Hepatocyte (in vitro differentiated cells): ENCODE measurements at regions not wholly inside any gene's neighbourhood (a gene's known extent, or its start where the extent isn't known, plus 50 kb on each side); places are given as distances from the start of the nearest gene placed in this dataset.
"Not testable (repeated sequence)": the region's sequence is repeated elsewhere in the genome, so short reads cannot be mapped to it uniquely, and the experiment has no call there.

Experiments used
- DNase-seq: peaks from one replicate; pipeline ENCODE4 v3.0.0-alpha.2; 2016; ENCODE audit warnings: low spot score
- H2AFZ ChIP-seq: fragments of 200-600 bp; sonication (generic); 2 replicates; pipeline ENCODE4 v1.6.0; 2016; ENCODE audit warnings: antibody characterized with exemption, mild to moderate bottlenecking
- H3K27ac ChIP-seq: fragments of 200-600 bp; sonication (generic); 2 replicates; pipeline ENCODE4 v1.5.1; 2016; ENCODE audit warnings: mild to moderate bottlenecking
- H3K27me3 ChIP-seq: fragments of 200-600 bp; sonication (generic); 2 replicates; pipeline ENCODE4 v1.6.1; 2016
- H3K36me3 ChIP-seq: fragments of 200-600 bp; sonication (generic); replicated peaks from 2 replicates; pipeline ENCODE4 v1.5.1; 2016; ENCODE audit warnings: low read depth; ENCODE audit not compliant: insufficient read depth
- H3K4me1 ChIP-seq: fragments of 200-600 bp; sonication (generic); 2 replicates; pipeline ENCODE4 v1.5.1; 2016; ENCODE audit warnings: mild to moderate bottlenecking, moderate library complexity; ENCODE audit not compliant: insufficient read depth
- H3K4me2 ChIP-seq: fragments of 200-600 bp; sonication (generic); 2 replicates; pipeline ENCODE4 v1.6.0; 2016
- H3K4me3 ChIP-seq: fragments of 200-600 bp; sonication (generic); 2 replicates; pipeline ENCODE4 v1.5.1; 2016; ENCODE audit warnings: mild to moderate bottlenecking
- H3K79me2 ChIP-seq: fragments of 200-600 bp; sonication (generic); 2 replicates; pipeline ENCODE4 v1.6.0; 2017; ENCODE audit warnings: mild to moderate bottlenecking
- H3K9me2 ChIP-seq: fragments of 200-600 bp; sonication (generic); replicated peaks from 2 replicates; pipeline ENCODE4 v1.6.0; 2017; ENCODE audit warnings: mild to moderate bottlenecking; ENCODE audit not compliant: insufficient read depth
- H3K9me3 ChIP-seq: fragments of 200-600 bp; sonication (generic); 2 replicates; pipeline ENCODE4 v1.5.1; 2016; ENCODE audit warnings: low read depth, mild to moderate bottlenecking
- H4K20me1 ChIP-seq: fragments of 200-600 bp; sonication (generic); 2 replicates; pipeline ENCODE4 v1.6.0; 2016; ENCODE audit warnings: mild to moderate bottlenecking; ENCODE audit not compliant: insufficient read depth, poor library complexity, severe bottlenecking
- EZH2 ChIP-seq: fragments of 200-600 bp; sonication (generic); IDR thresholded peaks from 2 replicates; pipeline ENCODE4 v1.6.1; 2016; ENCODE audit warnings: antibody characterized with exemption, mild to moderate bottlenecking, borderline replicate concordance
- EZH2phosphoT487 ChIP-seq: fragments of 200-600 bp; sonication (generic); IDR thresholded peaks from one replicate; pipeline ENCODE4 v1.6.1; 2018; ENCODE audit warnings: antibody characterized with exemption, mild to moderate bottlenecking, low read depth, moderate library complexity; ENCODE audit not compliant: unreplicated experiment, severe bottlenecking
- WGBS: methylation state at CpG from one replicate; pipeline ENCODE4 v1.1.6; 2016; ENCODE audit warnings: low lambda C conversion rate; ENCODE audit errors: missing lambda C conversion rate; 5-methylcytosine and 5-hydroxymethylcytosine counted together
- TF ChIP-seq, protein P1 (sequence below): fragments of 200-600 bp; sonication (generic); IDR thresholded peaks from 2 replicates; pipeline ENCODE4 v1.5.1; 2016; ENCODE audit warnings: antibody characterized with exemption, mild to moderate bottlenecking; ENCODE audit not compliant: poor library complexity

DNA sequence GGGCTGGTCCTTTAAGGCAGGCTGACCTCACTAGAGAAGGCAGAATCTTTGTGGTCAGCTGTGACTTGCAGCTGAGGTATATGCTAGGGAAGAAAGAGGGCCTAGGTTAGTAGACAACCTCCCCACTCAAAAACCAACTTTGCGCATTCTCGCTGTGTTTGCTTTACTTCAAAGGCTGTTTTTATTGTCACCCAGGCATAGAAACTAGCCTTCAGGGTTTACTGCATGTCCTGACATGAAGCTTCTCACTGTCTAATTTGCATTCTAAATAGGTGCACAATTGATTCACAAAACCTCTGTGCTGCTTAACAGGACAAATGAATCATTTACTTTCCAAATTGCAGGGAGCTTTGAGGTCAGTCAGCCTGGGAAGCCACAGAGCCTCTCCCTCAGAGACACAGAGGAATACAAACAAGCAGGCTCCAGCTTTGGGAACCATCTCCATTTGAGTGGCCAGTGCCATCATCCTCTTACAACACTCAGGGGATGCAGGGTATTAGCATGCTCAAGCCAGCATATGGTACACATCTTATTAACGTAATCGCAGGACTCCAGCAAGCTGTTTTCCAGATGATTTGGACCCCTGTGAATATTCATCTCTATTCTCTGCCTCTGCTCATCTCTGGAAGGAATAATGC is 596.4 kb upstream of the GHITM start:
- Histone ChIP-seq H3K4me2 (peak overlapping the region; percentile 9), H3K9me3 (no peaks in the 10 kb centered on the region), H3K4me3 (no peak overlapping the region), H3K27ac (no peak overlapping the region), H3K36me3 (no peaks in the 10 kb centered on the region), H3K9me2 (no peaks in the 10 kb centered on the region), H3K27me3 (no peaks in the 10 kb centered on the region), H3K4me1 (peaks cover 33% of the 10 kb centered on the region), H4K20me1 (no peaks in the 10 kb centered on the region), H2AFZ (no peak overlapping the region), H3K79me2 (no peaks in the 10 kb centered on the region)
- 55% methylated on average over 4 of the region's 4 CpGs for WGBS
- no peak for TF ChIP-seq EZH2
- TF ChIP-seq EZH2phosphoT487 = no peak
- TF ChIP-seq, protein P1, sequence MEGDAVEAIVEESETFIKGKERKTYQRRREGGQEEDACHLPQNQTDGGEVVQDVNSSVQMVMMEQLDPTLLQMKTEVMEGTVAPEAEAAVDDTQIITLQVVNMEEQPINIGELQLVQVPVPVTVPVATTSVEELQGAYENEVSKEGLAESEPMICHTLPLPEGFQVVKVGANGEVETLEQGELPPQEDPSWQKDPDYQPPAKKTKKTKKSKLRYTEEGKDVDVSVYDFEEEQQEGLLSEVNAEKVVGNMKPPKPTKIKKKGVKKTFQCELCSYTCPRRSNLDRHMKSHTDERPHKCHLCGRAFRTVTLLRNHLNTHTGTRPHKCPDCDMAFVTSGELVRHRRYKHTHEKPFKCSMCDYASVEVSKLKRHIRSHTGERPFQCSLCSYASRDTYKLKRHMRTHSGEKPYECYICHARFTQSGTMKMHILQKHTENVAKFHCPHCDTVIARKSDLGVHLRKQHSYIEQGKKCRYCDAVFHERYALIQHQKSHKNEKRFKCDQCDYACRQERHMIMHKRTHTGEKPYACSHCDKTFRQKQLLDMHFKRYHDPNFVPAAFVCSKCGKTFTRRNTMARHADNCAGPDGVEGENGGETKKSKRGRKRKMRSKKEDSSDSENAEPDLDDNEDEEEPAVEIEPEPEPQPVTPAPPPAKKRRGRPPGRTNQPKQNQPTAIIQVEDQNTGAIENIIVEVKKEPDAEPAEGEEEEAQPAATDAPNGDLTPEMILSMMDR = no peak
- no peak for DNase-seq

DNA sequence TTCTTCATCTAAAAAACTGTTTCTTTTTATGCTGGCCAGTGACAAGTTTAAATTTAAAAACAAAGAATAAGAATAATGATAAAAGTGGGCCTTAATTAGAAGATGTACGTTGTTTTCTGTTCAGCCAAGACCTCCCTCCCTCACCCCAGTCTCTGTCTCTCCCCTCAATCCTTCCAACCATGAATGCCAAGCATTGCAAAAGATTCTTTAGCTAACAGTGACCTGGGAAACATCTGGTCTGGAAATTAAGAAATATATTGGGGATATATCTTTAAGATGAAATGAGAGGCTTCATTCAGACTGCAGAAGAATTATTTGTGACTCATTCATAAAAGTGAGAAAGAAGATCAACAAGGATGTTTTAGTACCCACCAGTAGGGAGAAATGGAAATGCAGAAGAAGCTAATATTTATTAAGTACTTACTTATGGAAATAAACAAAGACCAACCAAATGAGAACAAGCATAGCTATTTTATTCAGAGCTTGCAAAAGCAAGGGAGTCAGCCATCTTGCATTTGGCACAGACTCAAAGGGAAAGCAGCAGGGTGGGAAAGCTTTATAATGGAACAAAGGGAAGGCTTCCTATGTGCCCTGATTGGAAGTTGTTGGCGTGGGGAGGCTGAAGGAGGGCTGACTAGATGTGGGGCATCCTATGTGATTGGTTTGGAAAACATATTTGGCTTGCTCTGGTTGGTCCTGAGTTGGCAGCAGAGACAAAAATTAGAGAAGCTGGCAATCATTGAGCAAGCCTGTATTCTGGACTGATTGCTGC is 595.4 kb upstream of the GHITM start:
- peak overlapping the region; percentile 9 for H3K4me2 ChIP-seq
- H3K36me3 ChIP-seq = no peaks in the 10 kb centered on the region
- H3K9me2 ChIP-seq = no peaks in the 10 kb centered on the region
- no peak for DNase-seq
- TF ChIP-seq, protein P1 = no peak
- no peak for TF ChIP-seq EZH2phosphoT487
- no peak for TF ChIP-seq EZH2
- no peak overlapping the region for H2AFZ ChIP-seq
- no peaks in the 10 kb centered on the region for H3K9me3 ChIP-seq
- 84% methylated on average over 2 of the region's 2 CpGs for whole genome bisulfite sequencing
- no peaks in the 10 kb centered on the region for H3K27me3 ChIP-seq
- H3K4me1 ChIP-seq = peaks cover 33% of the 10 kb centered on the region
- no peaks in the 10 kb centered on the region for H3K79me2 ChIP-seq
- H3K4me3 ChIP-seq = no peak overlapping the region
- no peak overlapping the region for H3K27ac ChIP-seq
- H4K20me1 ChIP-seq = no peaks in the 10 kb centered on the region

DNA sequence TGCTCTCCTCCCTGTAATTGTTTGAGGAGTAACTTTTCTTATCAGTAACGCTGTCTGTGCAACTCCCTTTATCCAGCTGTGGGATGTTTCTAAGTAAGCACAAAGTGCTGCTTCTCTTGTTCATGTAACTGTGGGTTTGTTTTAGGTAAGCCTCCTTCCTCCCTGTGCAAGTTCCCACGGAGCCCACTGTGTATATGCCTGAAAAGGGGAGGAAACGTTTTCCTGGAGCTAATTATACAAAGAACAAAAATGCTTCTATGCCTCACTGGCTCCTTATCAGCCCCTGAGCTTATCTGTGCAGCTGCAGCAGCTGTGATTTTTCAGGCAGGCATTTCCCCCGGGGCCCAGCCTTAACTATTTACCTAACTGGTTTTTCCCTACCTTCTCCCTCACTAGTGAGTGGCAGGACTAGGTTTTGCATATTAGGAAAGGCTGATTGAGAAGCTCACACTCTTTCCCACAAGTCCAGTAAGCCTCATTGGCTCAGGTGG is 593.4 kb upstream of the GHITM start:
- H4K20me1 ChIP-seq = no peaks in the 10 kb centered on the region
- no peaks in the 10 kb centered on the region for H3K9me3 ChIP-seq
- no peaks in the 10 kb centered on the region for H3K27me3 ChIP-seq
- H3K4me2 ChIP-seq = peak overlapping the region; percentile 63
- TF ChIP-seq EZH2phosphoT487 (no peak), EZH2 (no peak)
- TF ChIP-seq, protein P1 = no peak
- H3K36me3 ChIP-seq = no peaks in the 10 kb centered on the region
- 4% methylated on average over 4 of the region's 4 CpGs for WGBS
- H3K27ac ChIP-seq = no peak overlapping the region
- no peak overlapping the region for H2AFZ ChIP-seq
- H3K79me2 ChIP-seq = no peaks in the 10 kb centered on the region
- H3K4me3 ChIP-seq = no peak overlapping the region
- DNase-seq = peak; percentile 47
- H3K4me1 ChIP-seq = peaks cover 26% of the 10 kb centered on the region
- no peaks in the 10 kb centered on the region for H3K9me2 ChIP-seq

DNA sequence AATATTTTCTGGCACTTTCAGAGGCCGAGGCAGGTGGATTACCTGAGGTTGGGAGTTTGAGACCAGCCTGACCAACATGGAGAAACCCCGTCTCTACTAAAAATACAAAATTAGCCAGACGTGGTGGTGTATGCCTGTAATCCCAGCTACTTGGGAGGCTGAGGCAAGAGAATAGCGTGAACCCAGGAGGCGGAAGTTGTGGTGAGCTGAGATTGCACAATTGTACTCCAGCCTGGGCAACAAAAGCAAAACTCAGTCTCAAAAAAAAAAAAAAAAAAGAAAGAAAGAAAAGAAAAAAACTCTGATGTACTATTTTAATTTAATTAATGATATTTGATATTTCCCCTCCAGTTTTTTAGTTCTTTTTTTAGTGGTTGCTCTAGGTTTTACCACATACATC is 588.1 kb upstream of the GHITM start:
- not testable (repeated sequence) for H3K9me2 ChIP-seq, H4K20me1 ChIP-seq, H3K4me2 ChIP-seq, H2AFZ ChIP-seq, H3K27me3 ChIP-seq, H3K4me1 ChIP-seq, DNase-seq, H3K36me3 ChIP-seq, H3K9me3 ChIP-seq, H3K79me2 ChIP-seq, H3K4me3 ChIP-seq, H3K27ac ChIP-seq
- 96% methylated on average over 5 of the region's 5 CpGs for WGBS
